HepG2 (cell line): ENCODE measurements at regions not wholly inside any gene's neighbourhood (a gene's known extent, or its start where the extent isn't known, plus 50 kb on each side); places are given as distances from the start of the nearest gene placed in this dataset.

Experiments
- ATAC-seq: fragments of 200-7000 bp; cut with Tn5 transposase; 3 replicates; pipeline ENCODE4 v1.9.1; 2020; ENCODE audit warnings: mild to moderate bottlenecking, moderate library complexity
- BruUV-seq: library from RNA; stranded (reverse); fragments of 400-500 nt; replicated peaks from 2 replicates; lab custom pipeline; 2021; lab: Mats Ljungman, UMichigan
- CTCF ChIA-PET: fragments of 300-600 bp; formaldehyde crosslinking; extraction: SDS; loops from one replicate; lab custom pipeline; 2021; ENCODE audit warnings: low total read pairs, inconsistent platforms, low intra/inter-chr PET ratio; lab: Yijun Ruan, JAX
- POLR2A ChIA-PET: fragments of 350-600 bp; sonication (Branson Sonifier 250); formaldehyde crosslinking; loops from one replicate; lab custom pipeline; 2020; ENCODE audit warnings: antibody characterized with exemption, inconsistent platforms; lab: Yijun Ruan, JAX
- DNase-seq: peaks from one replicate; pipeline ENCODE4 v3.0.0-alpha.2; 2015; ENCODE audit warnings: low spot score
- FAIRE-seq: peaks from 3 replicates; lab custom pipeline; 2011; peaks lifted over from hg19 to GRCh38; lab: Jason Lieb, UNC
- H2AFZ ChIP-seq: one replicate; pipeline ENCODE4 v1.6.1; 2011; ENCODE audit warnings: low read length, inconsistent platforms
- H3K27ac ChIP-seq: fragments of 300-600 bp; 3 replicates; pipeline ENCODE4 v1.8.0; 2011; ENCODE audit warnings: mixed run types, mild to moderate bottlenecking, mixed read lengths, low read length, inconsistent platforms; ENCODE audit not compliant: insufficient read depth; ENCODE audit errors: extremely low read length
- H3K27me3 ChIP-seq, 2 experiments: fragments of 200-600 bp in 1 of 2; 2 replicates in 1 of 2; 3 replicates in 1 of 2; pipeline versions ENCODE4 v1.6.0 to v1.8.0; 2011; ENCODE audit warnings: low read length in 2 of 2, mild to moderate bottlenecking in 2 of 2, moderate library complexity in 2 of 2, inconsistent platforms in 1 of 2; ENCODE audit not compliant: insufficient read depth in 2 of 2, control insufficient read depth in 1 of 2
- H3K36me3 ChIP-seq, 2 experiments: fragments of 200-600 bp in 1 of 2; replicated peaks in 1 of 2; 2 replicates in 1 of 2; 3 replicates in 1 of 2; pipeline versions ENCODE4 v1.5.1 to v1.8.0; 2011; ENCODE audit warnings: low read length in 2 of 2, inconsistent platforms in 1 of 2; ENCODE audit not compliant: insufficient read depth in 2 of 2, control insufficient read depth in 1 of 2
- H3K4me1 ChIP-seq: 2 replicates; pipeline ENCODE4 v1.5.1; 2012; ENCODE audit warnings: low read length, inconsistent platforms; ENCODE audit not compliant: insufficient read depth
- H3K4me2 ChIP-seq: 2 replicates; pipeline ENCODE4 v1.6.0; 2011; ENCODE audit warnings: low read depth, low read length, inconsistent platforms
- H3K4me3 ChIP-seq, 3 experiments: fragments of 200-600 bp in 1 of 3; sonication (generic), shearing (Covaris generic) in 1 of 3; replicated peaks in 1 of 3; 2 replicates each; pipeline ENCODE4 v1.5.1; 2011 to 2016; ENCODE audit warnings: low read length in 3 of 3, inconsistent platforms in 2 of 3, low read depth in 2 of 3, mild to moderate bottlenecking in 2 of 3, control low read depth in 1 of 3, mixed read lengths in 1 of 3; ENCODE audit not compliant: insufficient read depth in 1 of 3
- H3K79me2 ChIP-seq: one replicate; pipeline ENCODE4 v1.6.1; 2011; ENCODE audit warnings: low read length, inconsistent platforms; ENCODE audit not compliant: insufficient read depth
- H3K9ac ChIP-seq: 2 replicates; pipeline ENCODE4 v1.6.0; 2011; ENCODE audit warnings: mild to moderate bottlenecking, low read depth, low read length, inconsistent platforms; ENCODE audit not compliant: insufficient read depth
- H3K9me3 ChIP-seq: 2 replicates; pipeline ENCODE4 v1.5.1; 2012; ENCODE audit warnings: mild to moderate bottlenecking, low read length
- H4K20me1 ChIP-seq: 2 replicates; pipeline ENCODE4 v1.6.0; 2011; ENCODE audit warnings: inconsistent platforms, mild to moderate bottlenecking, low read length, moderate library complexity; ENCODE audit not compliant: insufficient read depth
- KLF9 ChIP-seq: IDR thresholded peaks from 2 replicates; pipeline ENCODE4 v1.6.1; 2016; ENCODE audit warnings: low read depth
- MEIS2 ChIP-seq: sonication (generic); formaldehyde crosslinking; IDR thresholded peaks from 2 replicates; pipeline ENCODE4 v1.9.0; 2021; ENCODE audit warnings: mild to moderate bottlenecking, missing genetic modification reagents
- NCOA1 ChIP-seq: sonication (generic); formaldehyde crosslinking; IDR thresholded peaks from 2 replicates; pipeline ENCODE4 v1.9.0; 2021; ENCODE audit warnings: missing genetic modification reagents
- SMARCC2 ChIP-seq: fragments of 450-650 bp; IDR thresholded peaks from 2 replicates; pipeline ENCODE4 v1.6.1; 2017; ENCODE audit warnings: antibody characterized with exemption, mild to moderate bottlenecking
- ZMYM2 ChIP-seq: sonication (generic); formaldehyde crosslinking; IDR thresholded peaks from 2 replicates; pipeline ENCODE4 v1.8.0; 2022; ENCODE audit warnings: mild to moderate bottlenecking, missing genetic modification reagents
- ZNF263 ChIP-seq: sonication (generic); formaldehyde crosslinking; IDR thresholded peaks from 2 replicates; pipeline ENCODE4 v1.4.0; 2020; ENCODE audit warnings: missing genetic modification reagents
- ZNF317 ChIP-seq: sonication (generic); formaldehyde crosslinking; IDR thresholded peaks from 2 replicates; pipeline ENCODE4 v1.5.0; 2020; ENCODE audit warnings: mild to moderate bottlenecking, missing genetic modification reagents
- ZNF563 ChIP-seq: sonication (generic); formaldehyde crosslinking; IDR thresholded peaks from 2 replicates; pipeline ENCODE4 v1.8.0; 2022; ENCODE audit warnings: mild to moderate bottlenecking, moderate library complexity, missing genetic modification reagents
- ZNF749 ChIP-seq: sonication (generic); formaldehyde crosslinking; IDR thresholded peaks from 2 replicates; pipeline ENCODE4 v1.8.0; 2022; ENCODE audit warnings: mild to moderate bottlenecking, missing genetic modification reagents, moderate library complexity, borderline replicate concordance
- ZNF83 ChIP-seq: sonication (generic); formaldehyde crosslinking; IDR thresholded peaks from 2 replicates; pipeline ENCODE4 v1.4.0; 2020; ENCODE audit warnings: missing genetic modification reagents, mild to moderate bottlenecking, borderline replicate concordance
- WGBS: methylation state at CpG from one replicate; pipeline ENCODE4 v1.1.6; 2017; ENCODE audit warnings: low lambda C conversion rate; 5-methylcytosine and 5-hydroxymethylcytosine counted together
- in situ Hi-C: cut with HindIII; loops from 2 replicates; pipeline ENCODE4 v1.10.0; 2017; ENCODE audit warnings: low pct_unique_long_range_greater_than_20kb; ENCODE audit not compliant: extremely low pct_ligation_motif_present
- intact Hi-C: fragments of 100-400 bp; cut with micrococcal nuclease; formaldehyde crosslinking; loops from one replicate; pipeline ENCODE4 v1.10.0; 2022; ENCODE audit not compliant: unreplicated experiment
- TF ChIP-seq, protein P1 (sequence below), 2 experiments: sonication (generic) in 1 of 2; formaldehyde crosslinking in 1 of 2; IDR thresholded peaks; 2 replicates each; pipeline versions ENCODE4 v1.5.1 to v1.6.1; 2011 to 2020; ENCODE audit warnings: borderline replicate concordance in 1 of 2, low read depth in 1 of 2, low read length in 1 of 2, mild to moderate bottlenecking in 1 of 2, missing genetic modification reagents in 1 of 2, moderate library complexity in 1 of 2
- TF ChIP-seq, protein P2 (sequence below): sonication (generic); formaldehyde crosslinking; IDR thresholded peaks from 2 replicates; pipeline ENCODE4 v1.4.0; 2020; ENCODE audit warnings: mild to moderate bottlenecking, missing genetic modification reagents
- TF ChIP-seq, protein P3 (sequence below): IDR thresholded peaks from 2 replicates; pipeline ENCODE4 v1.6.1; 2016; ENCODE audit warnings: mild to moderate bottlenecking
- TF ChIP-seq, protein P4 (sequence below): sonication (generic); IDR thresholded peaks from 2 replicates; pipeline ENCODE4 v1.6.1; 2016; ENCODE audit warnings: low read depth, borderline replicate concordance

DNA sequence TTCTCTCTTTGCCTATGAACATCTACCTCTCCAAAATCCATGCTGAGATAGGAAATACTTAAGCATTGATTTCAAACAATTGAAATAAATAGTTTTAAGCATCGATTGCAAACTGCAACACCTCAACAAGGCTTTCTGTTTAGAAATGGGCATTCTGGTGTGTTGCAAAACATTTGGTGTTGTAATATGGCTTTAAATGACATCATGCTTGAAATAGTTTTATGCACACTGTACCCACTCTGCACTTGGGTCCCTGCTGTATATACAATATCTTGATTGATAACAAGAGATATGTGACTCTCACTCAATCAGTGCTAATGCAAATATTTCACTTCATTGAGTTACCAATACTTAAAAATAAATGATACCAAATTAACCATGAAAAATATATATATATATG is 964.9 kb upstream of the GRIA3 start (continued):
- TF ChIP-seq ZNF317 (CRISPR knock-in tag) (no peak), ZNF563 (CRISPR knock-in tag) (no peak), ZNF749 (CRISPR knock-in tag) (no peak)
- TF ChIP-seq, protein P1, sequence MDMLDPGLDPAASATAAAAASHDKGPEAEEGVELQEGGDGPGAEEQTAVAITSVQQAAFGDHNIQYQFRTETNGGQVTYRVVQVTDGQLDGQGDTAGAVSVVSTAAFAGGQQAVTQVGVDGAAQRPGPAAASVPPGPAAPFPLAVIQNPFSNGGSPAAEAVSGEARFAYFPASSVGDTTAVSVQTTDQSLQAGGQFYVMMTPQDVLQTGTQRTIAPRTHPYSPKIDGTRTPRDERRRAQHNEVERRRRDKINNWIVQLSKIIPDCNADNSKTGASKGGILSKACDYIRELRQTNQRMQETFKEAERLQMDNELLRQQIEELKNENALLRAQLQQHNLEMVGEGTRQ (IDR thresholded peaks at IDR 0.05; ENCODE audit: low read depth, low read length): no peak
- TF ChIP-seq, protein P1 (CRISPR knock-in tag; IDR thresholded peaks at IDR 0.05; ENCODE audit: borderline replicate concordance): no peak

DNA sequence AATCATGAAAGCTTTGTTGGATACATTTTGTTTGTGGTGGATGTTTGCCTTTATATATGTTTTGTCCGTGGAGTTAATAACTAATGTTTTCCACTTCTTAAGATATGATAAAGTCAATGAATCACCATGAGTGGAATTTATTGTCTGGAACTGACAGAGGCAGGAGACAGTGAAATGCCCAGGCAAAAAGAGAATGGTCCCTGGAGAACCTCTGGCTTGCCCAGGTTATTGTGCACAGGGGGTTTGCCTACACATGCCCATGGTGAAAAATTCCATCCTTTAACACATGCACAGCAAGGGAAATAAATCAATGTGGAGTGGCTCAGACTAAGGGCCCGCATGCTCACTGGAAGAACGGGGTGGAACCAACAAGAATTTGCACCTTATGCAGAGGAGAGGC is 964.3 kb upstream of the GRIA3 start:
- no peaks in the 10 kb centered on the region for H3K9me3 ChIP-seq
- no peak overlapping the region for H3K4me3 ChIP-seq
- in situ Hi-C loops (no loop called here), intact Hi-C loops (no loop called here)
- BruUV-seq: no TSS peak
- FAIRE-seq (no peak), ATAC-seq (no peak), DNase-seq (no peak)
- no peak overlapping the region for H3K4me2 ChIP-seq
- H3K27ac ChIP-seq: no peak overlapping the region
- H4K20me1 ChIP-seq: no peaks in the 10 kb centered on the region
- ChIA-PET CTCF (no interaction called here), POLR2A (no interaction called here)
- H3K9ac ChIP-seq: no peak overlapping the region
- no peaks in the 10 kb centered on the region for H3K79me2 ChIP-seq
- no peaks in the 10 kb centered on the region for H3K36me3 ChIP-seq
- WGBS: 0% methylated on average over 1 of the region's 3 CpGs
- no peak overlapping the region for H2AFZ ChIP-seq
- TF ChIP-seq KLF9 (CRISPR knock-in tag) (no peak), SMARCC2 (no peak), ZNF263 (CRISPR knock-in tag) (no peak), MEIS2 (CRISPR knock-in tag) (no peak), ZNF83 (no peak), ZMYM2 (CRISPR knock-in tag) (no peak), NCOA1 (CRISPR knock-in tag) (no peak)
- TF ChIP-seq, protein P2, sequence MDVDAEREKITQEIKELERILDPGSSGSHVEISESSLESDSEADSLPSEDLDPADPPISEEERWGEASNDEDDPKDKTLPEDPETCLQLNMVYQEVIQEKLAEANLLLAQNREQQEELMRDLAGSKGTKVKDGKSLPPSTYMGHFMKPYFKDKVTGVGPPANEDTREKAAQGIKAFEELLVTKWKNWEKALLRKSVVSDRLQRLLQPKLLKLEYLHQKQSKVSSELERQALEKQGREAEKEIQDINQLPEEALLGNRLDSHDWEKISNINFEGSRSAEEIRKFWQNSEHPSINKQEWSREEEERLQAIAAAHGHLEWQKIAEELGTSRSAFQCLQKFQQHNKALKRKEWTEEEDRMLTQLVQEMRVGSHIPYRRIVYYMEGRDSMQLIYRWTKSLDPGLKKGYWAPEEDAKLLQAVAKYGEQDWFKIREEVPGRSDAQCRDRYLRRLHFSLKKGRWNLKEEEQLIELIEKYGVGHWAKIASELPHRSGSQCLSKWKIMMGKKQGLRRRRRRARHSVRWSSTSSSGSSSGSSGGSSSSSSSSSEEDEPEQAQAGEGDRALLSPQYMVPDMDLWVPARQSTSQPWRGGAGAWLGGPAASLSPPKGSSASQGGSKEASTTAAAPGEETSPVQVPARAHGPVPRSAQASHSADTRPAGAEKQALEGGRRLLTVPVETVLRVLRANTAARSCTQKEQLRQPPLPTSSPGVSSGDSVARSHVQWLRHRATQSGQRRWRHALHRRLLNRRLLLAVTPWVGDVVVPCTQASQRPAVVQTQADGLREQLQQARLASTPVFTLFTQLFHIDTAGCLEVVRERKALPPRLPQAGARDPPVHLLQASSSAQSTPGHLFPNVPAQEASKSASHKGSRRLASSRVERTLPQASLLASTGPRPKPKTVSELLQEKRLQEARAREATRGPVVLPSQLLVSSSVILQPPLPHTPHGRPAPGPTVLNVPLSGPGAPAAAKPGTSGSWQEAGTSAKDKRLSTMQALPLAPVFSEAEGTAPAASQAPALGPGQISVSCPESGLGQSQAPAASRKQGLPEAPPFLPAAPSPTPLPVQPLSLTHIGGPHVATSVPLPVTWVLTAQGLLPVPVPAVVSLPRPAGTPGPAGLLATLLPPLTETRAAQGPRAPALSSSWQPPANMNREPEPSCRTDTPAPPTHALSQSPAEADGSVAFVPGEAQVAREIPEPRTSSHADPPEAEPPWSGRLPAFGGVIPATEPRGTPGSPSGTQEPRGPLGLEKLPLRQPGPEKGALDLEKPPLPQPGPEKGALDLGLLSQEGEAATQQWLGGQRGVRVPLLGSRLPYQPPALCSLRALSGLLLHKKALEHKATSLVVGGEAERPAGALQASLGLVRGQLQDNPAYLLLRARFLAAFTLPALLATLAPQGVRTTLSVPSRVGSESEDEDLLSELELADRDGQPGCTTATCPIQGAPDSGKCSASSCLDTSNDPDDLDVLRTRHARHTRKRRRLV: no peak
- TF ChIP-seq, protein P3, sequence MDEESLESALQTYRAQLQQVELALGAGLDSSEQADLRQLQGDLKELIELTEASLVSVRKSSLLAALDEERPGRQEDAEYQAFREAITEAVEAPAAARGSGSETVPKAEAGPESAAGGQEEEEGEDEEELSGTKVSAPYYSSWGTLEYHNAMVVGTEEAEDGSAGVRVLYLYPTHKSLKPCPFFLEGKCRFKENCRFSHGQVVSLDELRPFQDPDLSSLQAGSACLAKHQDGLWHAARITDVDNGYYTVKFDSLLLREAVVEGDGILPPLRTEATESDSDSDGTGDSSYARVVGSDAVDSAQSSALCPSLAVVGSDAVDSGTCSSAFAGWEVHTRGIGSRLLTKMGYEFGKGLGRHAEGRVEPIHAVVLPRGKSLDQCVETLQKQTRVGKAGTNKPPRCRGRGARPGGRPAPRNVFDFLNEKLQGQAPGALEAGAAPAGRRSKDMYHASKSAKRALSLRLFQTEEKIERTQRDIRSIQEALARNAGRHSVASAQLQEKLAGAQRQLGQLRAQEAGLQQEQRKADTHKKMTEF (CRISPR knock-in tag): no peak
- TF ChIP-seq, protein P4, sequence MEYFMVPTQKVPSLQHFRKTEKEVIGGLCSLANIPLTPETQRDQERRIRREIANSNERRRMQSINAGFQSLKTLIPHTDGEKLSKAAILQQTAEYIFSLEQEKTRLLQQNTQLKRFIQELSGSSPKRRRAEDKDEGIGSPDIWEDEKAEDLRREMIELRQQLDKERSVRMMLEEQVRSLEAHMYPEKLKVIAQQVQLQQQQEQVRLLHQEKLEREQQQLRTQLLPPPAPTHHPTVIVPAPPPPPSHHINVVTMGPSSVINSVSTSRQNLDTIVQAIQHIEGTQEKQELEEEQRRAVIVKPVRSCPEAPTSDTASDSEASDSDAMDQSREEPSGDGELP: no peak
- H3K27me3 ChIP-seq: no peaks in the 10 kb centered on the region
- H3K4me1 ChIP-seq: no peaks in the 10 kb centered on the region
